ENCODE measurements at regions not wholly inside any gene's neighbourhood (a gene's known extent, or its start where the extent isn't known, plus 50 kb on each side); places are given as distances from the start of the nearest gene placed in this dataset.

DNA sequence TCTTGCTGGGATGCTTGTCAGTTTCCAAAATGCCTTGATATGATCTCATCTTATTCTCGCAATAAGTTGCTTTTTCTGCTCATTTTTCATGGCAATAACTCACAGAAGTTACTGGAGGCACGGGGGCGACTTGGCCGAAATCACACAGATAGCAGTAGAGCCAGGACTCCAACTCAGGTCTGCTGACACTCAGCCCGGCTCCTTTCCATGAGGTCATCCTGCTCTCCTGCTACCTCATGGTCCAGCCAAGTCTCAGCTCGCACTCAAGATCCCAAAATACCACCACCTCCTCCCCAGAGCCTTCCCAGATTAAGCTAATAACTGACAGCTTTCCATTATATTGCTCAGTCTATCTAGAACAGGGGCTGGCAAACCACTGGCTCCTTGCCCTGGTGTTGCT, 269.5 kb downstream of the MAP2K4 start:
- DNase-seq (ENCODE audit: low spot score), result no peak

DNA sequence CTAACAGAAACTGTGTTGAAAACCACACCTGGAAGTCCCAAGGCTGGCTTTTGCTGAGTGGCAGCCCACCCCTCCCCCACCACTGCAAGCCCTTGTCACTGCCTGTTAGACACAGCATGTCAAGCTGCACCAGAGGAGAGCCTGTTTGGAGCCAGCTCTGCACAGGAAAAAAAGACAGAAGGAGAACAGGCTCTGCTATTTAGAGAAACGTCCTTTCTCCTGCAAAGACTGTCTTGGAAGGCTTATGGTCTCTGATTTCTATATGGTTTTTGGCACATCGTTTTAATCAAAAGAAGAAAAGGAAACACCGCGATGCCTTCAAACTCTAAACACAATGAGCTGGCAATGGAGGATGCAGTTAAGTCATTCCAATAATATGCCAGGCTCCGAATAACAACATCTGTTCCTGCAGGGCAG, 275.5 kb downstream of the MAP2K4 start:
- DNase-seq (ENCODE audit: low spot score), result peak; percentile 55

DNA sequence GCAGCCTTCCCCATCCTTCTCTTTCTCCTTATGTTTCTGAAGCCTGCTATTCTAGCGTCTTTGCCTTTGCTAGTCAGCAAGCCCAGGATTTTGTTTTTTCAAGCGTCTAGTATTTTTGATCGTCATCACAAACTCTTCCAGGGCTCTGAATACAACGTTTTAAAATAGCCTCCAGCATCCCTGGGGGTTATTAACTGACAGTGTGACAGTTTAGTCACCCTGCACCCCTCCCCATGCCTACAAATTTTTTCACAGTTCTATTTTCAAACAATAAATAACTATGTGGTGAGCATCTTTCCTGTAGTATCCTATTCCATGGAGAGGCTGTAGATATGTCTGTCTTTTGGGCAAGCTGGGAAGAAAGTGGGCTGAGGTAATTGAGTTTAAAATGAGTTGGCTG, 280.9 kb downstream of the MAP2K4 start:
- no peak for DNase-seq (ENCODE audit: low spot score)

DNA sequence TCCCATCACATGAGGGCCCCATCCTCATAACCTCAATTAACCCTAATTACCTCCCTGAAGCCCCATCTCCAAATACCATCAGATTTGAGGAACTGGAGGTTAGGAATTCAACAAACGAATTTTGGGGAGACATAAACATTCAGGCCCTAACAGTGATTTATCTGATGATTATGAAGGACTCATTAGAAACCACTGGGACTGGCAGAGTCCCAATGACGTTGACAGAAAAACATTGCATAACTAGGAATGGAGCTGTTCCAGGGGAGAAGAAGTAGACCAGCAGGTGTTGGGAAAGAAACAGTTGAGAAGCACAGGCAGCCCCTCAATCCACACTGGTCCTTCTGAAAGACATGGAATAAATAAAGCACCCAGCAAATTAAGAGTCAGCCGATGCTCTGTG, 282.0 kb downstream of the MAP2K4 start:
- no peak for DNase-seq (ENCODE audit: low spot score)

DNA sequence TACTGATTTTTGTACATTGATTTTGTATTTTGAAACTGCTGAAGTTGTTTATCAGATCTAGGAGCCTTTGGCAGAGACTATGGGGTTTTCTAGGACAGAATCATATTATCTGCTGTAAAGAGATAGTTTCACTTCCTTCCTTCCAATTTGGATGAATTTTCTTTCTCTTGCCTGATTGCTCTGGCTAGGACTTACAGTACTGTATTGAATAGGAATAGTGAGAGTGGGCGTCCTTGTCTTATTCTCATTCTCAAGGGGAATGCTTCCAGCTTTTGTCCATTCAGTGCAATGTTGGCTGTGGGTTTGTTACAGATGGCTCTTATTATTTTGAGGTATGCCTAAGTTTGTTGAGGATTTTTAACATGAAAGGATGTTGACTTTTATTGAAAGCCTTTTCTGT, 290.1 kb downstream of the MAP2K4 start:
- DNase-seq (ENCODE audit: low spot score), result no peak

DNA sequence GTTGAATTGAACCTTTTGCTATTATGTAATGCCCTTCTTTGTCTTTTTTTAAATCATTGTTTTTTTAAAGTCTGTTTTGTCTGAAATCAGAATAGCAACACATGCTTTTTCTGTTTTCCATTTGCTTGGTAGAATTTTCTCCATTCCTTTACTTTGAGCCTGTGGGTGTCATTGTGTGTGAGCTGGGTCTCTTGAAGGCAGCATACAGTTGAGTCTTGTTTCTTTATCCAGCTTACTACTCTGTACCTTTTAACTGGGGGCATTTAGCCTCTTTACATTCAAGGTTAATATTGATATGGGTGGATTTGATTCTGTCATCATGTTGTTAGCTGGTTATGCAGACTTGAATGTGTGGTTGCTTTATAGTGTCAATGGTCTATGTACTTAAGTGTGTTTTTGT, 292.0 kb downstream of the MAP2K4 start:
- DNase-seq (ENCODE audit: low spot score), result no peak

DNA sequence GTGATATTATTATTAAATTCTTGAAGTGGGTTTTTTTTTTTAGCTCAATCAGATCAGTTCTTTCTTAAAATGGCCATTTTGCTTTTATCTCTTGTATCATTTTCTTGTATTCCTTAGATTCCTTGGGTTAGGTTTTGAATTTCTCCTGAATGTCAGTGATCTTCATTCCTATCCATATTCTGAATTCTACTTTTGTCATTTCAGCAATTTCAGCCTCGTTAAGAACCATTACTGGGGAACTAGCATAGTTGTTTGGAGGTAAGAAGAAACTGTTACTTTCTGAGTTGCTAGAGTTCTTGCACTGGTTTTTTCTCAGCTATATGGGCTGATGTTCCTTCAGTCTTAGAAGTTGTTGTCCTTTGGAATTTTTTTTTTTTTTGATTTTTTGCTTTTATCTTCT, 293.1 kb downstream of the MAP2K4 start:
- DNase-seq (ENCODE audit: low spot score), result no peak

DNA sequence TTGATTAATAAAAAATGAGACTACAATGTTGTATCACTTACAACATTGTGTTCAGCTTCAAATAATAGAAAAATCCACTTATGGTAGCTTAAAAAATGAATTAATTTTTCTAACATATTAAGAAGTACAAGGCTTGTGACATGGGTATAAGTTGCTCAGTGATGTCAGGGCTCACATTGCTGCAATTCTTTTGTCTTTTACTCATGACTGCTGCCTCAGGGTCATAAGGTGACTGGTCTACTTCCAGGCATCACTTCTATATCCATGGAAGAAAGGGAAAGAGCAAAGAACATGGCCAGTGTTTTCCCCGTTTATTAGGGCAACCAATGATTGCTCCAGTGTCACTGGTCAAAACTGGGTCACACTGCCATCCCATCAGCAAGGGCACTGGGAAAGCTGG, 295.3 kb downstream of the MAP2K4 start:
- DNase-seq (ENCODE audit: low spot score), result no peak

DNA sequence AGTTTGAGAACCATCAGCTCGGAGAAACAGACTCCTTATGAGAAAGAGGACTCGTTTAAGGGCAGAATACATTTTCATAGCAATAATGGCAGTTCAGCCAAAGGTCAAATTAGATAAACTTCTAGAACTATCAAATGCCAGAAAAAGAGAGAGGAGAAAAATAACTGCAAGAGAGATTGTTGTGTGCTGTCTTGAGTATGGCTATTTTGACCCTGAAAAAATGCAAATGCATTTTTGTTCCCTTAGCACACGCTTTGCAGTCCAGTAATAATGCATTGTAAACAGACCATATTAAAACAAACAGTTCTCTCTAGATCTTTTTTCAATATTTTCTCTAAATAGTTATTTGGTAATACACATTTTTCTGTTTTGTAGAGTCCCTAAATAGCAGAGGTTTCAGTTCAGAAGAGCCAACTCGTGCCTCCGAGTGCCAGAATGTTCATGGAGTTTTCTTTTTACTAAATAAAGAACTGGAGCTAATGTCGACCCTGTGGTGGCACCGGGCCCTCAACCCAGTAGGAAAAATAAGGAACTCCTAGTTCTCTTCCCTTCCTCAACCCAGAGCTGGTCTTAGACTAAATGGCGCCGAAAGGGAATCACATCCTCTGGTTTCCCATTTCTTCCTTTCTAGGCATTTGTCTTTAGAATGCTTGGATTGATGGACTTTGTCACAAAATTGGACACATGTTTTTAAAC, 298.0 kb downstream of the MAP2K4 start:
- DNase-seq (ENCODE audit: low spot score), result no peak

DNA sequence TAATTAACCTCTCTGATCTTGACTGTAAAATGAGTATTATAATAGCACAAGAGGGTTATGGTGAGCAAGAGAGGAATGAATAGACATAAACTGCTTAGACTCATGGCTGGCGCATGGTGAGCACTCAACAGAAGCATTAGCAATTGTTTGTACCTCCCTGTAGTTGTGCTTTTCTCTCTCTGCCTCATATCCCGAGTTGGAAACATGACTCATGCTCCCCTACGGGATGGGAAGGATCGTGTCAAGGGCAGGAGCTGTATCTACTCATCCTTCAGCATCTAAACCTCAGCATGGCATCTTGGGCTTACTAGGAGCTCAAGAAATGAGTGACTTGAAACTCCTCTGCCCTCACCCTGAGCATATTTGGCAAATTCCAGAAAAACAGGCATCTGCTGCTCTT, 299.6 kb downstream of the MAP2K4 start:
- no peak for DNase-seq (ENCODE audit: low spot score)

DNA sequence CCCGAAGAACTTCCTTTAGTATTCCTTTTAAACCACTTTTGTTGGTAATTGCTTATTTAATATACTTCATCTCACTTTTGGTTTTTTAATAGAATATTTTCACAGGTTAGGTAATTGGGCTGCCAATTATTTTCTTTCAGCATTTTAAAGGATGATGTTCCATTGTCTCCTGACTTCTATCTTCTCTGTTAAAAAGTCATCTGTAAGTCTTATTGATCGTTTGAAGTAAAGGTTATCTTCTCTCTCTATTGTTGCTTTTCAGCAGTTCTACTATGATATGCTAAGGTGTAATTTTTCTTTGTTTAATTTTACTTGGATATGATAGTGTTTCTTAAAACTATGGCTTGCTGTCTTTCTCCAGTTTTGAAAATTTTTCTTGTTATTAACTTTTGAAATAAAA, 307.5 kb downstream of the MAP2K4 start:
- no peak for DNase-seq (ENCODE audit: low spot score)

DNA sequence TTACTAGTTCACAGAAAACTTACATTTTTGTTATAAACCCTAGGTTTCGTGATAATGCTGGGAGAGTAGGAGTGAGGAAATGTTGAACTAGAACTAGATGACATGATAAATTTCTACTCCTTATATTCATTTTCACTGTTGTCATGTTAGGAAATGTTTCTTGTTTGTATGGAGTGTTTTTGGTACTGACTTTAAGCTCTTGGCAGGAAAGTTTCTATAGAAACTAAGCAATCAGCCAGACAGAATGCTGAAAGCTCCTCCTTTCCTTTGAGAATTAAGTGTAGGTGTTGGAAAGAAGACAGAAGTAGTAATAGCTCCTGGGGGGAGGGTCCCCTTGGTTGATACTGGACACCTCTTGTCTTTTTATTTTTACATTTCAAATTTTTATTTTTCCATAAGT, 309.8 kb downstream of the MAP2K4 start:
- DNase-seq (ENCODE audit: low spot score), result no peak

DNA sequence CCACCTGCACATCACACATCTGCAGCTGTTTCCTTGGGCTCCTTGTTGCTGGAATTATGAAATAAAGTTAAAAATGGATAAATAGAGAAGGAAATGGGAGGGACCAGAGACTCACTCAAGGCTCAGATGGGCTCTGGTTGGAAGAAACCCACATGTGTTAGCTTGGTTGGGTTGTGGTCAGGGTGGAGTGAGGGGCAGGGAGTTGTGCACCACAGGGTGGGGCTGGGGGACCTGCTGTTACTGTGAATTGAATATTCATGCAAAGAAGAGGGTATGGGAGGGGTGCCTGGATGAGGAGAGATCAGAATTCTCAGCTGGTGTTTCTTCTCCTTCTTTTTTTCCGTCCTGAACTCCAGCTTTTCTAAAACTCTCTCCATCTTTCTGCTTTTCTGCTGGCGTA, 320.7 kb downstream of the MAP2K4 start:
- no peak for DNase-seq (ENCODE audit: low spot score)

DNA sequence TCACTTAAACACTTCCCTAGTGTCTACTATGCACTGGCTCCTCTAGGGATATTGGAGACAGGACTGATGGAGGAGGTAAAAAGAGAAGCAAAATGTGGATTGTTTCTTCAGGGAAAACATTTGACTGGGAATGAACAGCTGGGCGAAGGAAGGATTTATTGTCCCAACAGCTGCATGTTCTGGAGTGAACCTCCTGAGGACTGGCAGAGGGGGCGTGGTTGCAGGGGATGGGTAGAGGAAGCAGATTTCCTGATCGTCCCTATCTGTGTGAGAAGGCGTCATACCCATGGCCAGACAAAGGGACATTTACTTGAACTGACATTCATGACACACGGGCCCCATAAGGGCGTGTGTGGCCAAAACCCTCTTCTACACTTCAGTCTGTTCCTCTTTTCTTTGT, 321.5 kb downstream of the MAP2K4 start:
- DNase-seq (ENCODE audit: low spot score), result no peak

DNA sequence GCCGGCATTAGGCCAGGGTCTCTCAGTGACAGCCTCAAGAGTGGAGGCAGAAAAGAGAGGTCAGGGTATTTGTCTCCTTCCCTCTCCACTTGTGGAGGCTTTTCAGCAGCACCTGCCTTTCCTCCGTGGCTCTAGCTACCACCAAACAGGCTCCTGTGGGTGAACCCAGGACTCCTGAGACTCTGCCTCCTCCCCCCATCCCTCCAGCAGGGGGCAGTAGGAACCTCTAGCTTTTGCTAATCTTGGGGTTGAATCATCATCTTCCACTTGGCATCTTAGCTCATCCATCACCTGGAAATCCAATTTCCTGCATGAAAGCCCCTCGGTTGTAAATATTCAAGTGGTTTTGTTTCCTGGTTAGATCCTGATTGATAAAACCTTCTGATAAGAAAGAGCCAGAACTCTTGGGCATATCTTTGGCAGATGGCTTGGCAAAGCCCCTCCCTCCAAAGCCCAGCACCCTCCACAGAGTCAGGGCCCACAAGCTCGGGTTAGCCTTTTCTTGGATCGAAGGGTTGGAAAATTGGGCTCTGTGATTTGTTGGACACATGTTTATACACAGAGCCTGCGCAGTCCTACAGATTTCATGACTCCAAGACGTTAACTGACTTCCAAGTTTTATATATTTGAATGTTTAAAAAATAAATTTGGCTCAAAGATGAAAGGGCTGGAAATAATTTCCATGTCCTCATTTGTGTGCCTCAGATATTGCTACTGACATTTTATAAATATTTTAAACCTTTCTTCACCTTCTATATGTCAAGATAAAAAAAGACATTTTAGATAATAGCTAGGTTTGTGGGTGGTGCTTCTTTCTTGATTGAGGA, 322.1 kb downstream of the MAP2K4 start:
- DNase-seq (ENCODE audit: low spot score), result no peak

DNA sequence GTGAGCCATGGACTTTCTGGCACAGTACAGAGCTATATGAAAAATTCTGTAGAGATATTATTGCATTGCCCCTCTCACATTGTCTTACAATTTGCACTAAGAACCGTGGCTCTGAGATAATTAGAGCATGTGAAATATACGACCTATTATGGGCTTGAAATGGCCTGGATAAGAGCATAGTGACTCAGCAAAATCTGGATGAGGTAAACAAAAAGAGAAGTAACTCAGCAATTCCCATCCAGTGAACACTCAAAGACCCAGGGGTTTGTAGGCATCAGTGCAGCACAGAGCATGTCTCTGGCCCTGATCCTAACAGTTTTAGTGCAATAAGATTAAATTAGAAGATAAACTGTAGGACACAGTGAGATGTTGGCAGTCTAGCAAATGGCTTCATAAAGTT, 317.2 kb upstream of the MYOCD start:
- DNase-seq (ENCODE audit: low spot score), result no peak

DNA sequence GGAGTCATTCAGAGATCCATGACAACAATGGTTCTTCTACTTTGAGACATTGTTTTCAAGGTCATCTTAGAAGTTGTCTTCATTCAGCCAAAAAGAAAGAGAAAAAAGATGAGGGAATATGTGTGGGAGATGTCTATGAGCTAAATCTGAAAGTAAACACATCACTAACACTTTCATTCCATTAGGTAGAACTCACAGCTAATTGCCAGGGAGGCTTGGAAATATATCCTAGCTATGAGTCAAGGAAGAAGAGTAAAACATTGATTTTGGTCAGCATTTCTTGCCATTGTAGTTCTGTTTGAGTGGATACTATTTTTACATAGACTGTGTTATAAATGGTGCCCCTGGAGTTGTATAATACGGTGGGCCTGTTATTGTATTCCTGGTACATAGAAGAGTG, 316.4 kb upstream of the MYOCD start:
- DNase-seq (ENCODE audit: low spot score), result no peak

DNA sequence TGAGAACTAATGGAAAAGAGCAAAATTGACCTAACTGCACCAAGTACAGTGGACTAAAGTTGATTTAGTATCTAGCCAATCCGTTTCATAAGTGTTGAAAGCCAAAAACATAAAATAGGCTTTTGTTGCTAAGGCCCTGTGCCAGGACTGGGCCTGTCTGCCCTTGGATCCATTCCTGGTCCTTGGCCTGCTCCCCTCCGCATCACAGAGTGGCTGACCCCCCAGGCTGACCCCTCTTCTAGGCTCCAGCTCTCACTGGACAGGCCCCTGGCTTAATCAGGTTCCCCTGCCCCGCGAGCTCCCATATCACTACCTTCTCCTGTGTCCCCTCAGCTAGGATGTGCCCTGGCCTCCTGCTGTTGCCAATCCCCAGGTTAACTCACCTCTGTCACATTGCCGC, 313.6 kb upstream of the MYOCD start:
- no peak for DNase-seq (ENCODE audit: low spot score)

DNA sequence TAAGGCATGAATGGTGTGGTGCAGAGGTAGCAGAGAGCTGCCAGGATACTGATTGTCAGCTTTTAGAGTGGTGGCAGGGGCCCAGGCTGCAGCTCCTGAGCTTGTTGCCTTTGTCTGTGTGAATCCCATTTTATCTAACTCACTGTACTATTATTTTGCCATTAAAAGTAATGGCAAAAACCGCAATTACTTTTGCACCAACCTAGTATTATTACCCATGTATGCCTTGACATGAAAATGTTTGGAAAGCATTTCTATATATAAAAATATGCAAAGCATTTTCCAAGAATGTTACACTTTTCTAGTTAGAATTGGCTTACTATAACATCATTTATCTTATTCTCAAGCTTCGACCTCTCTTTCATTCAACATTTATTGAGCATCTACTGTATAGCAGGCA, 308.1 kb upstream of the MYOCD start:
- no peak for DNase-seq (ENCODE audit: low spot score)

DNA sequence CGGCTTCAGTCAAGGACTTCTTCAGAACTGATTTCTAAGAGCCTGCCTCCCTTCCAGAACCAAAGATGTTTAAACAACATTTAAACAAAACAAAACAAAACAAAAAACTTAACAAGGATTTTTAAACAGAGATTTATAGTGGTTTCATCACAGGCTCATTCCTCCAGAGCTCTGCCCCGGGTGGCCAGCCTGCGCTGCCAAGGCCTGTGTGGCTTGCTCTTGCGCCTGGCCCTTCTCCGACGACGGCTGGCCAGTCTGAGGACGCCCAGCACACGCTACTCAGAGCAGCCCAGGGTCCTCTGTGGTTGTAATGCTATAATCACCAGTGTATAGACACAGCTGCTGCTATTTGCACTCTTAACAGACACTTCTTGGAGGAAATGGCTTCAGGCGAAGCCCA, 307.2 kb upstream of the MYOCD start:
- no peak for DNase-seq (ENCODE audit: low spot score)

DNA sequence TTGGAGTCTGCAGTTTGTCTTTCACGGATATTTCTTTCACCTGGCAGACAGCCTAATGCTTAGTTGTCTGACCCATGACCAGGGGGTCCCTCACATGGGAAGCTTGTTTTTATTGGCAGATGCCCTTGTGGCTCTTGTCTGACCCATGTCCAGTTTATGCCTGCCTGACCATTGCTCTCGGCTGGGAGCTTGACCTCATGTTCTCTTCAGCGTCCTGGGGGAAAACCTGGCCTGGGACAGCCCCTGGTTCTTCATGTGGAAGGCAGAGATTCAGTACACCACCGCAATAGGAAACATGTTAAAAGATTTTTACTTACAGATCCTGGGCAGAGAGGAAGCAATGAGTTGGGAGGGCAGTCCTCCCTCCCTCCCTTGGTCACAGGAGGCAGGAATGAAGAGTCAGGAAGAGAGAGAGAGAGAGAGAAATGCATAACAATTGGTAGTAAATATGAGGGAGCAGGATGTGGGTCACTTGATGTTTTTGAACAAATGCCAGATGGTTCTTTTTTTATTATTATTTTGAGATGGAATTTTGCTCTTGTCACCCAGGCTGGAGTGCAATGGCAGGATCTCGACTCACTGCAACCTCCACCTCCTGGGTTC, 302.7 kb upstream of the MYOCD start:
- DNase-seq (ENCODE audit: low spot score), result no peak

DNA sequence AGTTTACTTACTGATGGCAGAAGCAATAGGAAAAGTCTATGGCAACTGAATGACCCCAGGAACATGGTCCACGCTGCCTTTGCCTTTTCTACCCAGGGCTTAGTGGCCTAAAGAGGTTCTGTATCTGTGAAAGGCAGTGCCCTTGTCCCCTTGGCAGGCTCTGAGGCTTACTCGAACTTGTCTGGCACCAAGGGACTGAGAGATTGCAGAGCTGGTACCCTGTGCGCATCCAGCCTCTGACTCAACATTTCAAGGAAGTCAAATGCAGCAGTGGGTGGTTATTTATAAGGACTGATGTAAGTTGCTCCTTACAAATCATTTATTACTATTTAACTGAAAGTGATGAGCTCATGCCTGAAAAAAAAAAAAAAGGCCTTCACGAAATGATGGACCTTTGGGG, 299.9 kb upstream of the MYOCD start:
- no peak for DNase-seq (ENCODE audit: low spot score)

DNA sequence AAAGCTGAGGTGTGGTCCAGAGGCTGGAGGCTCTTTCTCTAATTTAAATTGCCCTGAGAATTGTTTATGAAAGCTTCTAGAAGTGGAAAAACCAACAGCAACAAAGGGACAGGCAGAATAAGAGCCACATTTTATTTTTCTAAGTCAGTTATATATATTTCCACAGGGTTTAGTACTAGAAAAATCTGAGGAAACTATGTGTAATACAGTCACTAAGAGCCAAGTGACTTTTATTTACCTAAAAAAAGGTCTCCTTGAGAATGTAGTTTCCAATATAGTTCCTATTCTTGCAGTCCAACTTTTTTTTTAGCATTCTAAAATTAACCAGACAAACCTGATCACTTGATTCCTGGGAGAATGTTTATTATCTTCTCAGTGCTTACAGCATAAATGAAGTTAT, 296.6 kb upstream of the MYOCD start:
- DNase-seq (ENCODE audit: low spot score), result no peak

All from cerebellar cortex (tissue), 1 donor.